Hypothalamus (tissue), 51 donors: ENCODE measurements at regions not wholly inside any gene's neighbourhood (a gene's known extent, or its start where the extent isn't known, plus 50 kb on each side); places are given as distances from the start of the nearest gene placed in this dataset.

ENCODE experiments used
- DNase-seq, 51 donors: peaks; one replicate each; lab custom pipeline; 2025; lab: John Stamatoyannopoulos, UW

DNA sequence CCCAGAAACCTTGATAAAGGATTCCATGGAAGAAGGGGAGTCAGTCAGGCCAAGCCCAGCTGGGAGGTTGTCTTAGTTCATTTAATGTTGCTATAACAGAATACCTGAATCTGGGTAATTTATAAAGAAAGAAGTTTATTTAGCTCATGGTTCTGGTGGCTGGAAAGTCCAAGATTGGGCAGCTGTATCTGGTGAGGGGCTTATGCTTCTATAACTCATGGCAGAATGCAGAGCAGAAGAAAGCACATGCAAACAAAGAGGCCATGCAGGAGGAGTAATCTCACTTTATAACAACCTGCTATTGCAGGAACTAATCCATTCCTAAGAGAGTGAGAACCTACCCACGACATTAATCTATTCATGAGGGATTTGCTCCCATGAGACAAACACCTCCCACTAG is 54.2 kb upstream of the ANKRD1 start:
- DNase-seq = no peak

DNA sequence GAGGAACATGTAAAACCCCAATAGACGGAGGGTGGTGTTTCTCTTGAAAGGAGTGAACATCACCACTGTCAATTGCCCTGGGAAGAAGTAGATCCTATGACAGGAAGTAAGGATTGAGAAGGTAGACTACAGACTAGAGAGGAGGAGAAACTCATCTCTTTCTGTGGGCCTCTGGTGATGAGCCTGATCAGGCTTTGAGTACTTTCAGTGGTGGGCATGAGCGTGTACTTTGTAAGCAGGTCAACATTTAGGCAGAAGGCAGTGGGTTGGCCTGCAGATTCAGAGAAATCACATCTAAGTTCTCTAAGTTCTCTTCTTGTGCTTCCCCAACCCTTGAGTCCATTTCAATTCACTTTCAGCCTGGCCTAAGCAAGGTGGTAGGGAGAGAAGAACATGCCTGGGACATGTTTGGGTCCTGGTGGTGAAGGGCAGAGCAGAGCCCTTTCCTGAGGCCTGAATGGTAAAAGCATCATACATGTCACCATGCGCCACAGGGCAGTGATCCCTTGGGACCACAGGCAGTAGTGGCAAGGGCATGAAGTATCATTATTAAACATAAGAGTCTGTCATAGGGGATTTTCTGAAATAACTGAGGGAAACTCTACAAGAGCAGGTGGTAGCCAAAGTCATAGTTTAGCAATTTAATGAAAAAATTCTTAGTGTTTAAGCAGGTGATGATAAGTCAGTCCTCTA is 56.4 kb upstream of the ANKRD1 start:
- DNase-seq = no peak

DNA sequence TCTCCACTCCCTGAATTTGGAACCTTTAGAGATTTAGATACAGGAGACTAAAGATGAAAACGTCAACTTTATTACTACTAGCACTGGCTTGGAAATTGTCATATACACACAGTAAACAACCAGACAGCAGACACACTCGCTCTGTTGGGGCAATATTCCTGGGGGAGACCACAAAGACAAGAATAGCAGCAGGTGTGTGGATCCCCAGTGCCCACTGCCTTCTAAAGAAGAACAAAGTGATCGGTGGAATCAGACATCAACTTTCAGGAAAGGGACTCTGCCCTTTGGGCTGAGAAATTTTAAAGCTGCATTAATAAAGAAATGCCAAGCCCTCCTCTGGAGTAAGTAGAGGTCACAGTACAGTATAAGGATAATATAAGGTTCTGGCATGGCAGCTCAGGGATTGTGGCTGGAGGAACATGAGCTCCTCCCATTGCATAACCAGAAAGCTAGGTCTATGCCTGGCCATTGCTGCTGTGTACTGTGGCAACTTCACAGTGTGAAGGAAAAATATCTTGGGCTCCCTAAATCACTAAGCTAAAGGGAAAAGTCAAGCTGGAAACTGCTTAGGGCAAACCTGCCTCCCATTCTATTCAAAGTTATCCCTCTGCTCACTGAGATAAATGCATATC is 57.1 kb upstream of the ANKRD1 start:
- DNase-seq = no peak

DNA sequence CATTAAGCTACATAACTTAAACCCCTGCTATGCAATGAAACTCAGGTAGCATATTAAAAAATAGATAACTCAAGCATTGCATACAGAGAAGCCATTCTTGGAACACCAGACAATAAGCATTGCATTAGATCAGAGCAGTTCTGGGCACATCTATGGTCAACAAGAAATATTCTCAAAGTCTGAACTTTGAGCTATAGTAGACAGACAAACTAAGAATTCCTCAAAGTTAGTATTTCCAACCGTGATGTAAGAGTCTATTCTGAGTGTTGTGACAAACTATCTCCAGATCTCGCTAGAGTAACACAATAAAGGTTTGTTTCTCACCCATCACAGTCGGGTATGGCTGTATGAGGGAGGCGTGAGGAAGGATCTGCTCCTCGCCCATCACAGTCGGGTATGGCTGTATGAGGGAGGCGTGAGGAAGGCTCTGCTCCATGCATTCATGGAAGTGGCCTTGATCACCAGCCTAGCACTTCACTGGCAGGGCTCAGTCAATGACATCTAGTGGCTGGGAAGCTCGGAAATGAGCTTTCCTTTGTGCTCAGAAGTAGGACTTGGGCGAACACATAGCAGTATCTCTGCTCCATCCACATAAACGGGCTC is 61.6 kb upstream of the ANKRD1 start:
- no peak for DNase-seq

- DNase-seq = no peak
Measured at GRCh38 chr10:90983914-90984549, 63.1 kb upstream of the ANKRD1 start.

DNA sequence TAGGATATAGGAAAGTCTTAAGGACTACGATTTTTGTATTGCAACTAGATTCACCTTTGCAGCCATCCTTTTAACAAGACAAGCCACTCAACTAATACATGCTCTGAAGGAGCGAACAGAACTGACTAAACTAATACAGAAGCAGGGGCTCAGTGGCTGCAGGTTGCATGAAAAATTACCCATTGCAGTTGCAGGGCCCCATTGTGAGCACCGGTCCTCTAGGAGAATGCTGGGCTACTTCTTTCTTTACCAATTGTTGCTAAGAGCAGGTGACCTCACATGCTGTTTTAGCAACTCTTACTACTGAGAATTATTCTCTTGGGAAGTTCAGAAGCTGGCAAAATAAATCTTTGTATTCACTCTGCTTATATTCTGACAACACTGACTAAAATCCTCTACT is 64.0 kb upstream of the ANKRD1 start:
- DNase-seq = no peak

GRCh38 chr10:90985321-90985933 is 64.5 kb upstream of the ANKRD1 start:
- DNase-seq = no peak

- DNase-seq = no peak
Measured at GRCh38 chr10:90986136-90986760, 65.4 kb upstream of the ANKRD1 start.

GRCh38 chr10:90986870-90987269 is 66.0 kb upstream of the ANKRD1 start:
- no peak for DNase-seq

DNA sequence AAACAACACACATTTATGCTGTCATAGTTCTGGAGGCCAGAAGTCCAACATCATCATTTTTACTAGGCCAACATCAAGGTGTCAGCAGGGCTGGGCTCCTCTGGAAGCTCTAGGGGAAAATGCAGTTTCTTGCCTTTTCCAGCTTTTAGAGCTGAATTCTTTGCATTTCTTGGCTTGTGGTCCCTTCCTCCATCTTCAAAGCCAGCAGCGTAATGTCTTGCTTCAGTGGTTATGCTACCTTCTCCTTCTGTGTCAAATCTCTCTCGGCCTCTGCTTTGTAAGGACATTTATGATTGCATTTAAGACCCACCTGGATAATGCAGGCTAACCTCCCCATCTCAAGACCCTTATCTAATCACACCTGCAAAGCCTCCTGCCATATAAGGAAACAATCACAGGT is 66.5 kb upstream of the ANKRD1 start:
- DNase-seq = no peak

- DNase-seq = no peak
Measured at GRCh38 chr10:90988024-90988423, 67.1 kb upstream of the ANKRD1 start.

GRCh38 chr10:90988802-90989201 is 67.9 kb upstream of the ANKRD1 start:
- DNase-seq = no peak

- no peak for DNase-seq
Measured at GRCh38 chr10:90989378-90989777, 68.5 kb upstream of the ANKRD1 start.

- no peak for DNase-seq
Measured at GRCh38 chr10:90992462-90992861, 71.6 kb upstream of the ANKRD1 start.

- no peak for DNase-seq
Measured at GRCh38 chr10:90993340-90993739, 72.5 kb upstream of the ANKRD1 start.

- DNase-seq = no peak
Measured at GRCh38 chr10:90997670-90998069, 76.8 kb upstream of the ANKRD1 start.

DNA sequence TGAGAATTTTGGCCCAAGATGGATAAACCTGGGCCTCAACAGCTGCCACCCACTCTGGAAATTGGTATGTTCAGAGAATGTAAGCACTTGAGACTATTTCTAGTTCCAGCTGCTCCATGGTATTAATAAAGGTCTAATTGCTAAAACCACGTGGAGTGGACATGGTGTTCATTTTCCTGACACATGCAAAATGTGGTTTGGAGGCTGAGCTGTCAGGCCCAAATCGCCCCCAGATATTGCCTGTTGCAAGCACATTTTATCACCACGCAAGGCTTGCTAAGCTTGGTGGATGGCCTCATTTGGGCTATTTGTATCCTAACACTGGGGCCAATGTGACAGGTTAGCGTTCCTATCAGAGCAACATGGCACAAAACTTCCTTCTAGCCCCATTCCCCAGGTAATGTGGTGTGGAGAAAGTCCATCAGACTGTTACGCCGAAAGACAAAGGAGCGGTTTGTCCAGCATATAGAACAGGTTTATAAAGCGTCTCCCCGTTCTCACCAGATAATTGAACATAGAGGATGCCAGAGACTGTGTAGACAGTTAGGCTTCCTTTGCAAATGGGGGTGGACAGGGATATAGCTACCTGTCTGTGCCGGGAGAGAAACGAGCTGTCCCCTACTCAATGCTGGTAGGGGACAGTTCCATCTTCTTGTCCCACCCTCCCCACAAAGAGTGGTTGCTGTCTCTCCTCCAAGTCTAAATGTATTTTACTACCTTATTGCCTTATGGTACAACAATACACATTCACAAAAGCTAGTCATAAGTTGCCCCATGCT is 78.0 kb upstream of the ANKRD1 start:
- no peak for DNase-seq

DNA sequence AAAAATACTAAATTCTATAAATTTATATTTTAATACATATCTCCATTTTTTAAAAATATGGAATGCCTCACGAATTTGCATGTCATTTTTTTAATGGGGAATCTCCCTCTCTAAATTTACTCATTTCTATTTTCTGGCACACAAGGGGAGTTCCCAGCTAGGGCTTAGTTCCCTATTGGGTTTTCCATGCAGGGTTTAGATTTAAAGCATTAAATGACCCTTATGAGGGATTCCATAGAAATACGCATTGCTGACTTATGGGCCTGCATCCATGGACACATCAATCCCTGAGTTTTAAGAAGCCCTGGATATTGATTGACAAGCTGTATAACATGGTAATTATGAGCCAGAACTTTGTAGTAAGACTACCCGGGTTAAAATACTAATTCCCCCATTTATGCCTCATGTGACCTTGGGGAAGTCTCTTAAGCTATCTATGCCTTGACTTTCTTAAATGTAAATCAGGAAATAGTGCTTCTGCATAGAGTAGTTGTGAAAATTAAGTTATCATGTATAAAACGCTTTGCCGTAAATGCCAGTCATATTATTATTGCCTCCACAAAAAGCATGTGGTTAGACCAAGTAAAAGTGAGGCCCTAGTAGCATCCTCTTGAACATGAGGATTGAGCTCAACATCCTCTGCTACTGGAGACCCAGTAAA is 78.8 kb upstream of the ANKRD1 start:
- no peak for DNase-seq

GRCh38 chr10:91000470-91000869 is 79.6 kb upstream of the ANKRD1 start:
- no peak for DNase-seq

DNA sequence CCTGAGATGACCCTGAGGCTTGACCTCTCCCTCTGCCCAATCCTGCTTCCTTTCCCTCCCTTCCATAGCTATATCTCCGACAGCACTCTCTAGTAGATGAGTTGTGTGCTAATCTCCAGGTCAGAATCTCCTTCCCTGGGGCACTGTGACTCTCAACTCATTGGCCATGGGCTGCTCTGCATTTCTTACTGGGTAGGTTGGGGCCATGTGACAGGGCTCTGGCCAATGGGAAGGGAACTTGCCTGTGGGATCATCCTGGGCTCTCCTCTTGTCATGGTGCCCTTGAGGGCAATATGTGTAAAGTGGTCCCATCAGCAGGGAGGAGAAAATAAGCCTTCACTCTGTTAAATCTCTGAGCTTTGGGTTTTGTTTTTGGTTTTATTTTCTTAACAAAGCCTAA is 80.1 kb upstream of the ANKRD1 start:
- no peak for DNase-seq
